Endodermal cell (in vitro differentiated cells): ENCODE measurements at regions not wholly inside any gene's neighbourhood (a gene's known extent, or its start where the extent isn't known, plus 50 kb on each side); places are given as distances from the start of the nearest gene placed in this dataset.

Experiments
- DNase-seq: peaks from one replicate; pipeline ENCODE4 v3.0.0-alpha.2; 2017
- H3K27ac ChIP-seq: 2 replicates; pipeline ENCODE4 v1.5.1; 2013; ENCODE audit warnings: mild to moderate bottlenecking, low read depth, low read length, moderate library complexity
- H3K27me3 ChIP-seq: 2 replicates; pipeline ENCODE4 v1.6.1; 2013; ENCODE audit warnings: mild to moderate bottlenecking, low read length, moderate library complexity; ENCODE audit not compliant: insufficient read depth, control insufficient read depth, poor library complexity, severe bottlenecking
- H3K36me3 ChIP-seq: 2 replicates; pipeline ENCODE4 v1.7.0; 2013; ENCODE audit warnings: mild to moderate bottlenecking, low read length, moderate library complexity; ENCODE audit not compliant: control insufficient read depth, insufficient read depth
- H3K4me1 ChIP-seq: one replicate; pipeline ENCODE4 v1.7.0; 2013; ENCODE audit warnings: low read length; ENCODE audit not compliant: control insufficient read depth, insufficient read depth
- H3K4me3 ChIP-seq: 2 replicates; pipeline ENCODE4 v1.5.1; 2013; ENCODE audit warnings: mild to moderate bottlenecking, low read length, moderate library complexity
- H3K9ac ChIP-seq: 2 replicates; pipeline ENCODE4 v1.6.1; 2013; ENCODE audit warnings: mild to moderate bottlenecking, low read length, moderate library complexity; ENCODE audit not compliant: poor library complexity, severe bottlenecking; ENCODE audit errors: extremely low read depth
- H3K9me3 ChIP-seq: 2 replicates; pipeline ENCODE4 v1.6.1; 2013; ENCODE audit warnings: mild to moderate bottlenecking, low read length, moderate library complexity; ENCODE audit not compliant: control insufficient read depth
- H3K27ac Mint-ChIP-seq: 2 replicates; pipeline ENCODE4 v1.8.0; 2020; ENCODE audit warnings: mixed read lengths
- H3K27me3 Mint-ChIP-seq: 2 replicates; pipeline ENCODE4 v1.8.0; 2021; ENCODE audit warnings: mild to moderate bottlenecking, mixed read lengths; ENCODE audit not compliant: insufficient read depth
- H3K36me3 Mint-ChIP-seq: 2 replicates; pipeline ENCODE4 v1.8.0; 2020; ENCODE audit warnings: low read depth, mixed read lengths
- H3K4me1 Mint-ChIP-seq: 2 replicates; pipeline ENCODE4 v1.8.0; 2020; ENCODE audit warnings: mixed read lengths
- H3K4me3 Mint-ChIP-seq: 2 replicates; pipeline ENCODE4 v1.8.0; 2020; ENCODE audit warnings: mild to moderate bottlenecking, moderate library complexity, mixed read lengths
- H3K9me3 Mint-ChIP-seq: 2 replicates; pipeline ENCODE4 v1.8.0; 2020; ENCODE audit warnings: mild to moderate bottlenecking, mixed read lengths
- CTCF ChIP-seq: fragments of 200-600 bp; sonication (generic); conservative IDR thresholded peaks from 2 replicates; pipeline ENCODE4 v1.5.0; 2021; ENCODE audit warnings: antibody characterized with exemption, mild to moderate bottlenecking
- WGBS, 2 experiments: methylation state at CpG; one replicate each; pipeline versions ENCODE4 v1.1.5 to v1.1.7; 2013; ENCODE audit warnings: missing lambda C conversion rate in 2 of 2, mixed read lengths in 1 of 2; ENCODE audit not compliant: insufficient coverage in 1 of 2, insufficient read length in 1 of 2; 5-methylcytosine and 5-hydroxymethylcytosine counted together

- Histone ChIP-seq H3K27ac (no peak overlapping the region), H3K9ac (no peak overlapping the region), H3K36me3 (no peaks in the 10 kb centered on the region), H3K9me3 (no peaks in the 10 kb centered on the region), H3K4me3 (no peak overlapping the region), H3K4me1 (peaks cover 3% of the 10 kb centered on the region), H3K27me3 (no peaks in the 10 kb centered on the region)
- no peak for TF ChIP-seq CTCF
- Mint-ChIP-seq H3K27ac (no peak overlapping the region), H3K27me3 (peaks cover 2% of the 10 kb centered on the region), H3K9me3 (peaks cover 2% of the 10 kb centered on the region), H3K36me3 (no peaks in the 10 kb centered on the region), H3K4me1 (peaks cover 13% of the 10 kb centered on the region), H3K4me3 (no peak overlapping the region)
- 93 to 98% methylated on average over 8 to 14 of the region's 19 CpGs for WGBS, 2 experiments
- DNase-seq: peak; percentile 39
These were observed 365.1 kb upstream of the SFSWAP start for GRCh38 chr12:131345521-131346436.

- no peak for TF ChIP-seq CTCF
- H3K27me3 ChIP-seq: no peaks in the 10 kb centered on the region
- H3K4me3 ChIP-seq: no peak overlapping the region
- peaks cover 2% of the 10 kb centered on the region for H3K9me3 Mint-ChIP-seq
- no peak overlapping the region for H3K27ac ChIP-seq
- DNase-seq: peak; percentile 64
- WGBS, 2 experiments: 73 to 91% methylated on average over 7 to 16 of the region's 17 CpGs
- H3K9me3 ChIP-seq: no peaks in the 10 kb centered on the region
- no peak overlapping the region for H3K27ac Mint-ChIP-seq
- peaks cover 3% of the 10 kb centered on the region for H3K4me1 ChIP-seq
- peaks cover 2% of the 10 kb centered on the region for H3K27me3 Mint-ChIP-seq
- no peaks in the 10 kb centered on the region for H3K36me3 Mint-ChIP-seq
- peaks cover 11% of the 10 kb centered on the region for H3K4me1 Mint-ChIP-seq
- H3K36me3 ChIP-seq: no peaks in the 10 kb centered on the region
- no peak overlapping the region for H3K9ac ChIP-seq
- no peak overlapping the region for H3K4me3 Mint-ChIP-seq
These were observed 364.1 kb upstream of the SFSWAP start for GRCh38 chr12:131346555-131347344.

GRCh38 chr12:131347345-131347714 is 363.6 kb upstream of the SFSWAP start:
- Mint-ChIP-seq H3K9me3 (peaks cover 2% of the 10 kb centered on the region), H3K27ac (no peak overlapping the region), H3K4me3 (no peak overlapping the region), H3K27me3 (peaks cover 3% of the 10 kb centered on the region), H3K36me3 (no peaks in the 10 kb centered on the region), H3K4me1 (peaks cover 11% of the 10 kb centered on the region)
- DNase-seq: peak; percentile 43
- H3K4me1 ChIP-seq: peaks cover 3% of the 10 kb centered on the region
- no peak overlapping the region for H3K9ac ChIP-seq
- no peak for TF ChIP-seq CTCF
- no peak overlapping the region for H3K27ac ChIP-seq
- H3K27me3 ChIP-seq: no peaks in the 10 kb centered on the region
- 80 to 84% methylated on average over 11 of the region's 11 CpGs for WGBS, 2 experiments
- no peak overlapping the region for H3K4me3 ChIP-seq
- H3K36me3 ChIP-seq: no peaks in the 10 kb centered on the region
- H3K9me3 ChIP-seq: no peaks in the 10 kb centered on the region
